Trophoblast cell (in vitro differentiated cells and primary cell): ENCODE measurements at regions not wholly inside any gene's neighbourhood (a gene's known extent, or its start where the extent isn't known, plus 50 kb on each side); places are given as distances from the start of the nearest gene placed in this dataset.
A peak's percentile ranks its signal among the peaks of the same experiment; 100 is the strongest.

ENCODE experiments used
- DNase-seq, 2 donors: peaks; one replicate each; pipeline ENCODE4 v3.0.0-alpha.2; 2016
- H2AFZ ChIP-seq: 2 replicates; pipeline ENCODE4 v1.6.1; 2013; ENCODE audit warnings: low read length, moderate library complexity, mild to moderate bottlenecking; ENCODE audit not compliant: insufficient read depth, poor library complexity
- H2AK5ac ChIP-seq: 2 replicates; pipeline ENCODE4 v1.6.1; 2013; ENCODE audit warnings: mild to moderate bottlenecking, low read length
- H2BK120ac ChIP-seq: 2 replicates; pipeline ENCODE4 v1.6.1; 2013; ENCODE audit warnings: low read length, mild to moderate bottlenecking, moderate library complexity; ENCODE audit not compliant: insufficient read depth, poor library complexity
- H2BK12ac ChIP-seq: 2 replicates; pipeline ENCODE4 v1.6.1; 2013; ENCODE audit warnings: mild to moderate bottlenecking, low read length, moderate library complexity
- H2BK5ac ChIP-seq: 2 replicates; pipeline ENCODE4 v1.6.1; 2013; ENCODE audit warnings: low read length, low read depth, moderate library complexity, mild to moderate bottlenecking; ENCODE audit not compliant: poor library complexity
- H3K14ac ChIP-seq: 2 replicates; pipeline ENCODE4 v1.6.1; 2013; ENCODE audit warnings: mild to moderate bottlenecking, low read length
- H3K18ac ChIP-seq: 2 replicates; pipeline ENCODE4 v1.6.1; 2013; ENCODE audit warnings: mild to moderate bottlenecking, low read length
- H3K23ac ChIP-seq: 2 replicates; pipeline ENCODE4 v1.6.1; 2013; ENCODE audit warnings: low read length
- H3K27ac ChIP-seq: 2 replicates; pipeline ENCODE4 v1.5.1; 2013; ENCODE audit warnings: low read depth, mild to moderate bottlenecking, inconsistent platforms, low read length, moderate library complexity
- H3K27me3 ChIP-seq: 2 replicates; pipeline ENCODE4 v1.6.1; 2013; ENCODE audit warnings: inconsistent platforms, mild to moderate bottlenecking, low read length, moderate library complexity; ENCODE audit not compliant: insufficient read depth
- H3K36me3 ChIP-seq, 2 experiments: 1 replicate in 1 of 2; 2 replicates in 1 of 2; pipeline ENCODE4 v1.6.1; 2013; ENCODE audit warnings: low read length in 2 of 2, mild to moderate bottlenecking in 2 of 2, moderate library complexity in 1 of 2; ENCODE audit not compliant: insufficient read depth in 2 of 2, control insufficient read depth in 1 of 2
- H3K4ac ChIP-seq: 2 replicates; pipeline ENCODE4 v1.6.1; 2013; ENCODE audit warnings: low read depth, mild to moderate bottlenecking, low read length, moderate library complexity
- H3K4me1 ChIP-seq, 2 experiments: 1 replicate in 1 of 2; 2 replicates in 1 of 2; pipeline ENCODE4 v1.6.1; 2013; ENCODE audit warnings: low read length in 2 of 2, mild to moderate bottlenecking in 2 of 2, moderate library complexity in 1 of 2; ENCODE audit not compliant: insufficient read depth in 2 of 2, control insufficient read depth in 1 of 2
- H3K4me2 ChIP-seq: 2 replicates; pipeline ENCODE4 v1.6.1; 2013; ENCODE audit warnings: inconsistent platforms, mild to moderate bottlenecking, low read length, moderate library complexity
- H3K4me3 ChIP-seq: 2 replicates; pipeline ENCODE4 v1.5.1; 2013; ENCODE audit warnings: mild to moderate bottlenecking, low read depth, low read length, inconsistent platforms
- H3K79me1 ChIP-seq: one replicate; pipeline ENCODE4 v1.6.1; 2013; ENCODE audit warnings: low read length
- H3K79me2 ChIP-seq: 2 replicates; pipeline ENCODE4 v1.6.1; 2013; ENCODE audit warnings: low read length, mild to moderate bottlenecking; ENCODE audit not compliant: control insufficient read depth, insufficient read depth, poor library complexity
- H3K9ac ChIP-seq: 2 replicates; pipeline ENCODE4 v1.6.1; 2013; ENCODE audit warnings: mild to moderate bottlenecking, low read length
- H3K9me3 ChIP-seq: 2 replicates; pipeline ENCODE4 v1.6.1; 2013; ENCODE audit warnings: low read depth, mild to moderate bottlenecking, control low read depth, inconsistent platforms, low read length; ENCODE audit not compliant: insufficient read depth
- H4K12ac ChIP-seq: 2 replicates; pipeline ENCODE4 v1.6.1; 2013; ENCODE audit warnings: low read depth, mild to moderate bottlenecking, low read length, moderate library complexity
- H4K8ac ChIP-seq: 2 replicates; pipeline ENCODE4 v1.6.1; 2013; ENCODE audit warnings: low read depth, mild to moderate bottlenecking, low read length, moderate library complexity
- H4K91ac ChIP-seq: one replicate; pipeline ENCODE4 v1.6.1; 2013; ENCODE audit warnings: low read depth, mild to moderate bottlenecking, low read length, moderate library complexity
- WGBS: extraction: QIAGEN DNeasy Blood & Tissue Kit; methylation state at CpG from one replicate; pipeline ENCODE4 v1.1.7; 2013; ENCODE audit warnings: missing lambda C conversion rate; ENCODE audit not compliant: insufficient read length, insufficient coverage; ENCODE audit errors: extremely low coverage; 5-methylcytosine and 5-hydroxymethylcytosine counted together

DNA sequence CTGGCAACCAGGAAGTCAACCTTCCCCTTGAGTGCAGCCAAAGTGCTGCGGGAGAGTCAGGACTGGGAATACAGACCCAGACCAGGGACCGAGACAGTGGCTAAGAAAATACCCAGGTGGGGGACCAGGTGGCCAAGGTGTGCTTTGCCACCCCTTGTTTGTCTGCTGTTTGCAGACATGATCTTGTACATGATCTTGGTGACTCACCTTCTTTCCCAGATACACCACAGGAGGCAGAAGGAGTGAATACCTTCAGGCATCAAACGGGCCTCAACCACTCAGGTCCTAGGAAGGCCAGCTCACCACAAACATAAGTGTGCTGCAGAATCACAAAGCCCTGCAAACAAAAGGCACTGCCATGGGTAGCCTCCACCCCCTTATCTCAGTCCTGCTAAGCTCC lies 62.0 kb downstream of the CNGA2 start:
- no peak for DNase-seq
- H2BK12ac ChIP-seq: no peak overlapping the region
- no peaks in the 10 kb centered on the region for H3K9me3 ChIP-seq
- no peak overlapping the region for H3K18ac ChIP-seq
- H3K4ac ChIP-seq: no peak overlapping the region
- H3K4me2 ChIP-seq: no peak overlapping the region
- no CpG with 5 or more reads among the region's 3 CpGs for WGBS
- no peak overlapping the region for H3K23ac ChIP-seq
- no peaks in the 10 kb centered on the region for H3K27me3 ChIP-seq
- no peak overlapping the region for H3K14ac ChIP-seq
- no peak overlapping the region for H3K4me3 ChIP-seq
- H2AK5ac ChIP-seq: no peak overlapping the region
- H2AFZ ChIP-seq: no peak overlapping the region
- no peaks in the 10 kb centered on the region for H3K4me1 ChIP-seq
- H4K91ac ChIP-seq: no peak overlapping the region
- H3K79me2 ChIP-seq: no peaks in the 10 kb centered on the region
- H3K36me3 ChIP-seq: no peaks in the 10 kb centered on the region
- H4K8ac ChIP-seq: no peak overlapping the region
- H2BK5ac ChIP-seq: no peak overlapping the region
- H2BK120ac ChIP-seq: no peak overlapping the region
- no peak overlapping the region for H3K27ac ChIP-seq
- no peak overlapping the region for H4K12ac ChIP-seq
- no peaks in the 10 kb centered on the region for H3K79me1 ChIP-seq
- H3K9ac ChIP-seq: no peak overlapping the region

GRCh38 chrX:151801980-151802379 lies 67.4 kb downstream of the CNGA2 start:
- WGBS: no CpG with 5 or more reads among the region's 7 CpGs
- H3K27ac ChIP-seq: no peak overlapping the region

GRCh38 chrX:151806967-151807540 lies 72.5 kb downstream of the CNGA2 start:
- no peak overlapping the region for H2BK5ac ChIP-seq
- no peaks in the 10 kb centered on the region for H3K36me3 ChIP-seq
- no peaks in the 10 kb centered on the region for H3K79me2 ChIP-seq
- no peak overlapping the region for H2BK120ac ChIP-seq
- no peak overlapping the region for H3K14ac ChIP-seq
- no peak overlapping the region for H3K4ac ChIP-seq
- H2AK5ac ChIP-seq: no peak overlapping the region
- no peak overlapping the region for H3K9ac ChIP-seq
- H3K27ac ChIP-seq: no peak overlapping the region
- DNase-seq: no peak
- no peaks in the 10 kb centered on the region for H3K4me1 ChIP-seq
- no CpG with 5 or more reads among the region's 5 CpGs for WGBS
- no peak overlapping the region for H2AFZ ChIP-seq
- no peaks in the 10 kb centered on the region for H3K9me3 ChIP-seq
- no peak overlapping the region for H4K8ac ChIP-seq
- H3K79me1 ChIP-seq: no peaks in the 10 kb centered on the region
- no peak overlapping the region for H3K4me2 ChIP-seq
- no peak overlapping the region for H4K12ac ChIP-seq
- no peak overlapping the region for H2BK12ac ChIP-seq
- H3K23ac ChIP-seq: no peak overlapping the region
- no peak overlapping the region for H4K91ac ChIP-seq
- H3K4me3 ChIP-seq: no peak overlapping the region
- no peak overlapping the region for H3K18ac ChIP-seq
- no peaks in the 10 kb centered on the region for H3K27me3 ChIP-seq

More at GRCh38 chrX:151801980-151802379, 67.4 kb downstream of the CNGA2 start:
- Histone ChIP-seq H3K4ac (no peak overlapping the region), H3K79me1 (no peaks in the 10 kb centered on the region), H3K79me2 (no peaks in the 10 kb centered on the region), H4K8ac (no peak overlapping the region), H3K4me2 (no peak overlapping the region), H2BK120ac (no peak overlapping the region), H3K18ac (no peak overlapping the region), H3K14ac (no peak overlapping the region), H3K27me3 (no peaks in the 10 kb centered on the region), H3K4me3 (no peak overlapping the region), H3K9ac (no peak overlapping the region), H2AFZ (no peak overlapping the region), H3K9me3 (no peaks in the 10 kb centered on the region), H3K4me1 (no peaks in the 10 kb centered on the region), H3K23ac (no peak overlapping the region), H4K12ac (no peak overlapping the region), H3K36me3 (no peaks in the 10 kb centered on the region), H2BK12ac (no peak overlapping the region), H2BK5ac (no peak overlapping the region), H4K91ac (no peak overlapping the region), H2AK5ac (no peak overlapping the region)
- DNase-seq: peak in 1 of 2 donors; percentile 47

DNA sequence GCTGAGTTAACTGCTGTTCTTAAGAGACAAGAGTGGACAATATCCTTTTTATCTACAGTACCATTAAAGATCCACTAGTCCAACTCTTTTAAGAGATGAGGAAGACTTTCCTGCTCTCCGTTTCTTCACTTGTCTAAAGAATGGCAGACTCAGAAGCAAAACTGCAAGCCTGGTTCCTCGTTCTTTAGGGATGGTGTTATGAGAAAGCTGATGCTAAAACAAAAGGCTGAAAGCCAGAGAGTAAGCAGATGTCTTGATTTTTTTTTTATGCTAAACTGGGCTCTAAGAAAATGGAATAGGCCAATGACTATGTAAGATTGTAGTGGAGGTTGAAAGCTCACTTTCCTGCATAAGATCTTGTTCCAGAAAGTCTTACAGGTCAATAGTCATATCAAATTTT lies 78.1 kb downstream of the CNGA2 start:
- H3K4ac ChIP-seq: no peak overlapping the region
- H3K4me3 ChIP-seq: no peak overlapping the region
- no peaks in the 10 kb centered on the region for H3K9me3 ChIP-seq
- H3K14ac ChIP-seq: no peak overlapping the region
- H3K23ac ChIP-seq: no peak overlapping the region
- H2AFZ ChIP-seq: no peak overlapping the region
- no CpG with 5 or more reads among the region's 2 CpGs for WGBS
- H4K12ac ChIP-seq: no peak overlapping the region
- no peaks in the 10 kb centered on the region for H3K27me3 ChIP-seq
- no peak overlapping the region for H3K4me2 ChIP-seq
- no peak overlapping the region for H4K91ac ChIP-seq
- no peaks in the 10 kb centered on the region for H3K4me1 ChIP-seq
- H3K79me2 ChIP-seq: no peaks in the 10 kb centered on the region
- H4K8ac ChIP-seq: no peak overlapping the region
- no peak overlapping the region for H2BK5ac ChIP-seq
- DNase-seq: no peak
- no peak overlapping the region for H3K18ac ChIP-seq
- H3K79me1 ChIP-seq: no peaks in the 10 kb centered on the region
- H3K36me3 ChIP-seq: no peaks in the 10 kb centered on the region
- no peak overlapping the region for H3K9ac ChIP-seq
- H2AK5ac ChIP-seq: no peak overlapping the region
- H2BK120ac ChIP-seq: no peak overlapping the region
- no peak overlapping the region for H2BK12ac ChIP-seq
- H3K27ac ChIP-seq: no peak overlapping the region
